K562 (cell line): ENCODE measurements at regions not wholly inside any gene's neighbourhood (a gene's known extent, or its start where the extent isn't known, plus 50 kb on each side); places are given as distances from the start of the nearest gene placed in this dataset.

Experiments used
- ATAC-seq: fragments of 200-7000 bp; cut with Tn5 transposase; 3 replicates; pipeline ENCODE4 v1.9.1; 2020; ENCODE audit warnings: moderate library complexity
- BruUV-seq: library from RNA; stranded (reverse); fragments of 400-500 nt; replicated peaks from 2 replicates; lab custom pipeline; 2021; lab: Mats Ljungman, UMichigan
- CTCF ChIA-PET: fragments of 300-600 bp; formaldehyde crosslinking; extraction: SDS; loops from one replicate; lab custom pipeline; 2021; ENCODE audit warnings: low intra/inter-chr PET ratio; lab: Yijun Ruan, JAX
- POLR2A ChIA-PET: fragments of 300-600, 350-650 bp; sonication (Branson Sonifier 250); formaldehyde crosslinking; extraction: SDS; loops from one replicate; lab custom pipeline; 2021; ENCODE audit warnings: antibody characterized with exemption, inconsistent platforms; lab: Yijun Ruan, JAX
- DNase-seq, 4 experiments: peaks; one replicate each; pipeline versions ENCODE4 v3.0.0 to v3.0.0-alpha.2; 2011 to 2018; ENCODE audit warnings: low spot score in 3 of 4, mixed read lengths in 3 of 4; ENCODE audit errors: extremely low read depth in 1 of 4
- FAIRE-seq: peaks from 2 replicates; lab custom pipeline; 2011; peaks lifted over from hg19 to GRCh38; lab: Jason Lieb, UNC
- H2AFZ ChIP-seq: 2 replicates; pipeline ENCODE4 v1.6.0; 2011; ENCODE audit warnings: low read depth, low read length, control low read depth, inconsistent platforms
- H3K27ac ChIP-seq: fragments of 200-600 bp; 3 replicates; pipeline ENCODE4 v1.8.0; 2011; ENCODE audit warnings: low read depth, mild to moderate bottlenecking, control low read depth, inconsistent platforms, low read length, moderate library complexity, mixed read lengths; ENCODE audit errors: extremely low read depth
- H3K27me3 ChIP-seq, 2 experiments: fragments of 300-600 bp in 1 of 2; 2 replicates in 1 of 2; 3 replicates in 1 of 2; pipeline versions ENCODE4 v1.6.0 to v1.8.0; 2011; ENCODE audit warnings: inconsistent platforms in 2 of 2, low read length in 2 of 2, mild to moderate bottlenecking in 1 of 2, mixed read lengths in 1 of 2, moderate library complexity in 1 of 2; ENCODE audit not compliant: control insufficient read depth in 2 of 2, insufficient read depth in 2 of 2
- H3K36me3 ChIP-seq: fragments of 300-600 bp; 3 replicates; pipeline ENCODE4 v1.8.0; 2011; ENCODE audit warnings: mild to moderate bottlenecking, low read length, inconsistent platforms; ENCODE audit not compliant: control insufficient read depth, insufficient read depth
- H3K4me1 ChIP-seq, 2 experiments: fragments of 200-600 bp in 1 of 2; replicated peaks in 1 of 2; 2 replicates in 1 of 2; 3 replicates in 1 of 2; pipeline versions ENCODE4 v1.5.1 to v1.8.0; 2011; ENCODE audit warnings: inconsistent platforms in 2 of 2, low read length in 2 of 2, mild to moderate bottlenecking in 1 of 2, mixed read lengths in 1 of 2, moderate library complexity in 1 of 2; ENCODE audit not compliant: control insufficient read depth in 2 of 2, insufficient read depth in 2 of 2
- H3K4me2 ChIP-seq: 2 replicates; pipeline ENCODE4 v1.6.1; 2011; ENCODE audit warnings: low read length, control low read depth, inconsistent platforms, mixed read lengths; ENCODE audit not compliant: insufficient read depth
- H3K4me3 ChIP-seq: fragments of 200-600 bp; sonication (generic), shearing (Covaris generic); 2 replicates; pipeline ENCODE4 v1.5.1; 2016; ENCODE audit warnings: control low read depth, inconsistent platforms
- H3K79me2 ChIP-seq: fragments of 200-600 bp; 3 replicates; pipeline ENCODE4 v1.8.0; 2011; ENCODE audit warnings: low read length, inconsistent platforms; ENCODE audit not compliant: control insufficient read depth, insufficient read depth
- H3K9ac ChIP-seq, 2 experiments: 2 replicates each; pipeline versions ENCODE4 v1.6.0 to v1.6.1; 2011; ENCODE audit warnings: low read depth in 2 of 2, low read length in 2 of 2, control low read depth in 1 of 2, inconsistent platforms in 1 of 2, mild to moderate bottlenecking in 1 of 2, mixed read lengths in 1 of 2; ENCODE audit not compliant: insufficient read depth in 1 of 2
- H3K9me1 ChIP-seq: one replicate; pipeline ENCODE4 v1.6.0; 2011; ENCODE audit warnings: inconsistent platforms, mild to moderate bottlenecking, low read length, moderate library complexity; ENCODE audit not compliant: control insufficient read depth, insufficient read depth
- H3K9me3 ChIP-seq: replicated peaks from 2 replicates; pipeline ENCODE4 v1.5.1; 2011; ENCODE audit warnings: low read depth, low read length, inconsistent platforms; ENCODE audit not compliant: control insufficient read depth, insufficient read depth
- H4K20me1 ChIP-seq: replicated peaks from 2 replicates; pipeline ENCODE4 v1.6.1; 2011; ENCODE audit warnings: low read length, inconsistent platforms, mixed read lengths; ENCODE audit not compliant: control insufficient read depth, insufficient read depth
- BCOR ChIP-seq: fragments of 450-650 bp; IDR thresholded peaks from 2 replicates; pipeline ENCODE4 v1.6.1; 2016
- CTCF ChIP-seq, 3 experiments: IDR thresholded peaks in 2 of 3; conservative IDR thresholded peaks in 1 of 3; 2 replicates each; pipeline ENCODE4 v1.5.1; 2011 to 2012; ENCODE audit warnings: low read length in 3 of 3, mild to moderate bottlenecking in 3 of 3, control low read depth in 2 of 3, improper control_type of control experiment in 1 of 3, inconsistent platforms in 1 of 3, low read depth in 1 of 3, mixed read lengths in 1 of 3, moderate library complexity in 1 of 3; ENCODE audit not compliant: insufficient read depth in 2 of 3
- SETDB1 ChIP-seq: IDR thresholded peaks from one replicate; pipeline ENCODE4 v1.6.1; 2012; ENCODE audit warnings: low read length, control low read depth, inconsistent platforms
- STAT5B ChIP-seq: fragments of 250-450 bp; sonication (Bioruptor Pico); IDR thresholded peaks from 2 replicates; pipeline ENCODE4 v1.8.0; 2021; ENCODE audit warnings: mild to moderate bottlenecking, inconsistent platforms
- ZFP36 ChIP-seq: fragments of 150-350 bp; IDR thresholded peaks from 2 replicates; pipeline ENCODE4 v1.6.1; 2018; ENCODE audit warnings: low read length, low read depth; ENCODE audit not compliant: partially characterized antibody
- ZKSCAN8 ChIP-seq: fragments of 200-800 bp; sonication (Bioruptor generic); IDR thresholded peaks from 2 replicates; pipeline ENCODE4 v1.6.1; 2016; ENCODE audit warnings: missing genetic modification characterization, missing compliant biosample characterization
- ZNF175 ChIP-seq: fragments of 200-800 bp; sonication (Bioruptor generic); IDR thresholded peaks from 2 replicates; pipeline ENCODE4 v1.6.1; 2016; ENCODE audit warnings: low read depth, mild to moderate bottlenecking, missing genetic modification characterization, missing compliant biosample characterization
- WGBS: fragments of 100-300 bp; shearing (Covaris generic); methylation state at CpG from one replicate; pipeline ENCODE4 v1.1.6; 2016; ENCODE audit warnings: low coverage, mixed read lengths; ENCODE audit not compliant: insufficient coverage; ENCODE audit errors: missing lambda C conversion rate; 5-methylcytosine and 5-hydroxymethylcytosine counted together
- in situ Hi-C: fragments of 300-500 bp; cut with MboI; formaldehyde crosslinking; loops from 4 replicates; pipeline ENCODE4 v1.15.0; 2018; ENCODE audit warnings: inconsistent platforms, mixed read lengths
- intact Hi-C: fragments of 100-400 bp; cut with micrococcal nuclease; formaldehyde crosslinking; loops from 2 replicates; pipeline ENCODE4 v1.14.2; 2022

GRCh38 chr1:30323352-30323751 is 400.0 kb downstream of the MATN1 start:
- BruUV-seq, result no TSS peak
- no peak for FAIRE-seq
- peaks cover 0 to 26% of the 10 kb centered on the region in 2 experiments; a peak in 2 of 5 replicates for H3K27me3 ChIP-seq
- DNase-seq, result no peak
- H3K9ac ChIP-seq, result no peak overlapping the region
- ChIA-PET CTCF (no interaction called here), POLR2A (interaction anchor here (1.7 kb wide), 1 partner anchor 31 kb away, joined by 3 read pairs; no protein-coding TSS in a partner anchor)
- in situ Hi-C loops, result no loop called here
- no peaks in the 10 kb centered on the region for H3K9me1 ChIP-seq
- TF ChIP-seq ZFP36 (peak; percentile 66), STAT5B (CRISPR knock-in tag) (no peak)
- no peak overlapping the region for H2AFZ ChIP-seq
- H3K79me2 ChIP-seq, result no peaks in the 10 kb centered on the region
- H3K4me1 ChIP-seq, result no peaks in the 10 kb centered on the region
- H3K9me3 ChIP-seq, result no peaks in the 10 kb centered on the region
- WGBS, result 0% methylated on average over 3 of the region's 3 CpGs
- H3K4me3 ChIP-seq, result no peak overlapping the region
- intact Hi-C loops, result no loop called here
- no peak for ATAC-seq
- H3K36me3 ChIP-seq, result no peaks in the 10 kb centered on the region
- H4K20me1 ChIP-seq, result peaks cover 8% of the 10 kb centered on the region; the same call in 1 of the 2 replicates
- H3K27ac ChIP-seq, result no peak overlapping the region
- H3K4me2 ChIP-seq, result no peak overlapping the region

GRCh38 chr1:30322859-30323257 is 400.5 kb downstream of the MATN1 start:
- CTCF ChIA-PET, result no interaction called here
- in situ Hi-C loops, result no loop called here
- BruUV-seq, result no TSS peak

More at GRCh38 chr1:30322859-30323257, 400.5 kb downstream of the MATN1 start:
- TF ChIP-seq SETDB1 (no peak), ZNF175 (CRISPR knock-in tag) (no peak), CTCF (IDR thresholded peaks at IDR 0.05 in 2 of 3, conservative IDR thresholded peaks at IDR 0.05 in 1 of 3; ENCODE audit: insufficient read depth in 2 of 3, low read depth in 1 of 3, low read length in 3 of 3) (peak; percentile 19 to 42 (median 23); a peak in 5 of 6 replicates), ZKSCAN8 (CRISPR knock-in tag) (0 out of 2 replicates have a peak, but pooled peaks have one; percentile 28), BCOR (no peak)
- Histone ChIP-seq H3K9ac (no peak overlapping the region), H3K4me2 (no peak overlapping the region), H3K27me3 (peaks cover 0 to 25% of the 10 kb centered on the region in 2 experiments; a peak in 2 of 5 replicates), H2AFZ (no peak overlapping the region), H4K20me1 (peaks cover 6% of the 10 kb centered on the region; the same call in 1 of the 2 replicates), H3K4me1 (no peaks in the 10 kb centered on the region), H3K79me2 (no peaks in the 10 kb centered on the region), H3K4me3 (no peak overlapping the region), H3K27ac (no peak overlapping the region), H3K36me3 (no peaks in the 10 kb centered on the region), H3K9me3 (no peaks in the 10 kb centered on the region), H3K9me1 (no peaks in the 10 kb centered on the region)
- FAIRE-seq (peak; percentile 6), DNase-seq (peak in 2 of 4 experiments; percentile 20 to 30), ATAC-seq (peak; percentile 58; the same call in 2 of the 3 replicates)
- POLR2A ChIA-PET, result no interaction called here
- WGBS, result 10% methylated on average over 5 of the region's 5 CpGs
- intact Hi-C loops, result no loop called here
